Prostate gland (tissue), 2 donors: ENCODE measurements at regions not wholly inside any gene's neighbourhood (a gene's known extent, or its start where the extent isn't known, plus 50 kb on each side); places are given as distances from the start of the nearest gene placed in this dataset.
"Not testable (repeated sequence)": the region's sequence is repeated elsewhere in the genome, so short reads cannot be mapped to it uniquely, and the experiment has no call there.

Experiments
- DNase-seq: peaks from one replicate; pipeline ENCODE4 v3.0.0-alpha.2; 2019; ENCODE audit warnings: low spot score
- H3K27ac ChIP-seq, 2 donors: fragments of 200-600 bp; sonication (generic); 2 replicates each; pipeline ENCODE4 v1.5.1; 2017 to 2019
- H3K27me3 ChIP-seq: fragments of 200-600 bp; sonication (generic); replicated peaks from 2 replicates; pipeline ENCODE4 v1.5.1; 2019; ENCODE audit not compliant: insufficient read depth
- H3K36me3 ChIP-seq, 2 donors: fragments of 200-600 bp; sonication (generic); 1 replicate in 1 of 2; 2 replicates in 1 of 2; pipeline versions ENCODE4 v1.5.1 to v1.8.1; 2017 to 2019
- H3K4me1 ChIP-seq: fragments of 200-600 bp; sonication (generic); replicated peaks from 2 replicates; pipeline ENCODE4 v1.5.1; 2019
- H3K4me3 ChIP-seq, 2 donors: fragments of 200-600 bp; sonication (generic); 2 replicates each; pipeline ENCODE4 v1.5.1; 2017 to 2019
- H3K9me3 ChIP-seq: fragments of 200-600 bp; sonication (generic); 2 replicates; pipeline ENCODE4 v1.5.1; 2017
- CTCF ChIP-seq, 4 experiments: fragments of 200-600 bp in 2 of 4; fragments of 450-650 bp in 2 of 4; sonication (generic) in 2 of 4; IDR thresholded peaks; 1 replicate in 3 of 4; 2 replicates in 1 of 4; pipeline ENCODE4 v1.5.1; 2016 to 2019; ENCODE audit warnings: antibody characterized with exemption in 4 of 4, mild to moderate bottlenecking in 2 of 4, moderate library complexity in 2 of 4
- POLR2A ChIP-seq: fragments of 450-650 bp; IDR thresholded peaks from one replicate; pipeline ENCODE4 v1.6.1; 2016; ENCODE audit warnings: antibody characterized with exemption, mild to moderate bottlenecking
- POLR2AphosphoS5 ChIP-seq: sonication (generic); formaldehyde crosslinking; IDR thresholded peaks from one replicate; pipeline ENCODE4 v1.6.1; 2017; ENCODE audit warnings: antibody characterized with exemption
- WGBS: methylation state at CpG from one replicate; pipeline ENCODE4 v1.1.5; 2018; 5-methylcytosine and 5-hydroxymethylcytosine counted together
- intact Hi-C: fragments of 100-400 bp; cut with DNase I; formaldehyde crosslinking; loops from one replicate; pipeline ENCODE4 v1.14.2; 2022

GRCh38 chrX:95953564-95953963, 731.1 kb upstream of the DIAPH2 start:
- Histone ChIP-seq H3K4me1 (no peaks in the 10 kb centered on the region), H3K27me3 (no peaks in the 10 kb centered on the region), H3K36me3 (no peaks in the 10 kb centered on the region), H3K9me3 (no peaks in the 10 kb centered on the region), H3K4me3 (no peak overlapping the region), H3K27ac (no peak overlapping the region)
- no peak for TF ChIP-seq POLR2A
- TF ChIP-seq POLR2AphosphoS5: no peak
- no peak for TF ChIP-seq CTCF (IDR thresholded peaks at IDR 0.05)
- 14% methylated on average over 2 of the region's 2 CpGs for WGBS
- DNase-seq: no peak
- intact Hi-C loops: no loop called here

DNA sequence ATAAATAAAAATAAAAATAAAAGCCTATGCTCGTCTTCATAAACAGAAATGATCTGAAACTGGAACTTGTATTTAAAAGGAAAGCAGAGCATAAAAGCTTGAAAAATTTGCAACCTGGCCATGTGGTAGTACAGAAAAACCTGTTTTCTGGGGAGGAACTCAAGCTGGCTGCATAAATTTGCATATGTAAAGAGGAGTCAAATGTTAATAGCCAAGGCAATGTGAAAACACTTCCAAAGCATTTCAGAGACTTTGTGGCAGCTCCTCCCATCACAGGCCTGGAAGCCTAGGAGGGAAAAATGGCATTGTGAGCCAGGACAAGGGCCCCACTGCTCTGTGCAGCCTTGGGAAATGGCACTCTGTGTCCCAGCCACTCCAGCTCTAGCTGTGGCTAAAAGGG, 727.9 kb upstream of the DIAPH2 start:
- DNase-seq: no peak
- H3K27ac ChIP-seq: no peak overlapping the region
- no peaks in the 10 kb centered on the region for H3K27me3 ChIP-seq
- WGBS: 67% methylated on average over 1 of the region's 1 CpG
- TF ChIP-seq POLR2AphosphoS5 (no peak), POLR2A (no peak), CTCF (IDR thresholded peaks at IDR 0.05) (no peak)
- H3K9me3 ChIP-seq: no peaks in the 10 kb centered on the region
- H3K4me1 ChIP-seq: no peaks in the 10 kb centered on the region
- no peak overlapping the region for H3K4me3 ChIP-seq
- H3K36me3 ChIP-seq: no peaks in the 10 kb centered on the region
- intact Hi-C loops: no loop called here

DNA sequence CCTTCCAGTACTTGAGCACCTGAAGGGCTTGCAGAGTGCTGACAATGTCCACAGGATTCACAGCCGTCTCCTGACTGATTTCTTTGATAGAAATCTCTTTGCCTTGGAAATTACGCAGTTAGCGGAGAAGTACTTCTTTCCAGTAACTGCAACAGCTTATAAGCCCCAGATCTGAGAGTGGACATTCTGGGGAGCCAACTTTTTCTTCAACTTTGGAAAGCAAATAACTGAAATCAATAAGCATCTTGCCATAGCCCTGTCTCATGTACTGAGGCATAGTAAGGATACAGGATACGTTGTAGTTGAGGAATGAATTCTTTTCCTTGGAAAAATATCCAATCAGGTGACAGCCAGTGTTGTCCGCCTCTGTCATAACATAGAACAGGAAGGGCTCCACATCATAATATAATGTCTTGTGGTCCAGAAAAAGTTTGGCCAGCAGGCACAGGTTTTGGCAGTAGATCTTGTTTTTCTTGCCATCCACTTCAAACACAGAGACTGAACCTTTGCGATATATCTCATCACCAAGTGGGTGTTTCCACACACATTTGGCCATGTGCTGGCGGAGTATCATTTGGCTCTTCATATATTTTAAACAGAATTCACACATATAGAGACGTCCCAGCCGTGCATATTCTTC, 711.1 kb upstream of the DIAPH2 start:
- H3K27ac ChIP-seq, H3K4me1 ChIP-seq, DNase-seq, H3K27me3 ChIP-seq, H3K4me3 ChIP-seq, H3K9me3 ChIP-seq, intact Hi-C loops, H3K36me3 ChIP-seq: not testable (repeated sequence)
- WGBS: 84% methylated on average over 9 of the region's 9 CpGs

DNA sequence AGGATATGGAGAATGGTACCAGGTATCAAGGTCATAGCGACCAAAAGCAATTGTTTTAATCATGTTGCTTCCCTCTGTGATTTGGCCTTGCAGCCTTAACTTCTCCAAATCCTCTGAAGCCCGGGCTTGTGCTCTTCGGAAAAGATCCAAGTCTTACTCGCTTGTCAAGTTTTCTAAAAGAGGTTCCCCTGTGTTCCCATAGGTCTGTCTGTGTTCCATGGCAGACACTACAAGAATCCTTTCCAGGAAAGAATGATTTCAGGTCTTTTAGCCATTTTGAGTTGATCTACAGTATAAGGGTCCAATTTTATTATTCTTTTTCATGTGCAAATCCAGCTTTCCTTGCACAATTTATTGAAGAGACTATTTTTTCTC, 710.6 kb upstream of the DIAPH2 start:
- Histone ChIP-seq H3K27me3 (no peaks in the 10 kb centered on the region), H3K4me3 (no peak overlapping the region), H3K36me3 (no peaks in the 10 kb centered on the region), H3K27ac (no peak overlapping the region), H3K4me1 (no peaks in the 10 kb centered on the region), H3K9me3 (no peaks in the 10 kb centered on the region)
- 90% methylated on average over 4 of the region's 4 CpGs for WGBS
- DNase-seq: no peak
- TF ChIP-seq CTCF (IDR thresholded peaks at IDR 0.05): no peak
- TF ChIP-seq POLR2A: no peak
- no peak for TF ChIP-seq POLR2AphosphoS5
- intact Hi-C loops: no loop called here

DNA sequence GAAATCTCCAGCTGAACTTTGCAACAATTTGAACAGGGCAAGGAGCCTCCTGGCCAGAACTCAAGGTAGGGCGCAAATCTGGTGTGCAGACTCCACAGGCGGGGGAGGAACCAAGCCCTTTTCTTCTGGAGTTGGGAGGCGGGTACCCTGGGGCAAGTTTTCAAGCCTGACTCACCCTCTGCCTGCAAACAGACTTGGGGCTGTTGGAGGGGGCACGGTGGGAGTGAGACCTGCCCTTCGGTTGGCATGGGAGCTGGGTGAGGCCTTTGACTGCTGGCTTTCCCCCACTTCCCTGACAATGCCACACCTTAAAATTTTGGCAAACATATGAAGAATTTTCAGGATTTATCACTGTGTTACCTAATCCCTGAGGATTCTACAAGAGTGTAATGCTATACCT, 709.8 kb upstream of the DIAPH2 start:
- no peak overlapping the region for H3K4me3 ChIP-seq
- TF ChIP-seq CTCF (IDR thresholded peaks at IDR 0.05): no peak
- TF ChIP-seq POLR2AphosphoS5: no peak
- no peak for TF ChIP-seq POLR2A
- H3K4me1 ChIP-seq: no peaks in the 10 kb centered on the region
- no peak overlapping the region for H3K27ac ChIP-seq
- intact Hi-C loops: no loop called here
- no peak for DNase-seq
- WGBS: 86% methylated on average over 4 of the region's 5 CpGs
- H3K9me3 ChIP-seq: no peaks in the 10 kb centered on the region
- H3K27me3 ChIP-seq: no peaks in the 10 kb centered on the region
- H3K36me3 ChIP-seq: no peaks in the 10 kb centered on the region
